ENCODE measurements at regions not wholly inside any gene's neighbourhood (a gene's known extent, or its start where the extent isn't known, plus 50 kb on each side); places are given as distances from the start of the nearest gene placed in this dataset.

GRCh38 chr3:99246010-99246654, 344.6 kb upstream of the DCBLD2 start:
- TF ChIP-seq POLR2AphosphoS5 (IDR thresholded peaks at IDR 0.05; ENCODE audit: low read depth, low read length), result no peak
- no peak for TF ChIP-seq PAX5 (IDR thresholded peaks at IDR 0.05; ENCODE audit: insufficient read depth, low read length, severe bottlenecking)
- TF ChIP-seq POLR2A (IDR thresholded peaks at IDR 0.05; ENCODE audit: low read depth, low read length), result no peak
